ENCODE measurements at regions not wholly inside any gene's neighbourhood (a gene's known extent, or its start where the extent isn't known, plus 50 kb on each side); places are given as distances from the start of the nearest gene placed in this dataset.

DNA sequence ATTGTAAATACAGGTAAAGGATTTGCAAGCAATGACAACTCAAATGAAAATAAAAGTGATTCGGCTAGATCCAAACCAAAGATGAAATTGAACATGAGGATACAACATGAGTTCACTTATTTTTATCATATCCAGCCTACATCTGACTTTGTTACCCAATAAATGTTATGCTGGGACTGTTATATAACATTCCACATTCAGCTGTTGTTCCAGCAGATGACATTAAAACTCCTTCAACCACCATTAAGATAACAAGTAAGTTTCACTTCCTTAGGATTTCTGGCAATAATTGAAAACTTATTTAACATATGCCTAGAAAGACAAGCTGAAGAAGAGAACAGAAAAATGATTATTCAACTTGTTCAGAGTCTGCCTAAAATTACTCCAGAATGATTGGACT is 729.4 kb downstream of the CDH11 start:
- H3K36me3 ChIP-seq: no peaks in the 10 kb centered on the region
- DNase-seq: no peak
- H3K27me3 ChIP-seq: no peaks in the 10 kb centered on the region
- no peaks in the 10 kb centered on the region for H3K9me3 ChIP-seq
- TF ChIP-seq, protein P1, sequence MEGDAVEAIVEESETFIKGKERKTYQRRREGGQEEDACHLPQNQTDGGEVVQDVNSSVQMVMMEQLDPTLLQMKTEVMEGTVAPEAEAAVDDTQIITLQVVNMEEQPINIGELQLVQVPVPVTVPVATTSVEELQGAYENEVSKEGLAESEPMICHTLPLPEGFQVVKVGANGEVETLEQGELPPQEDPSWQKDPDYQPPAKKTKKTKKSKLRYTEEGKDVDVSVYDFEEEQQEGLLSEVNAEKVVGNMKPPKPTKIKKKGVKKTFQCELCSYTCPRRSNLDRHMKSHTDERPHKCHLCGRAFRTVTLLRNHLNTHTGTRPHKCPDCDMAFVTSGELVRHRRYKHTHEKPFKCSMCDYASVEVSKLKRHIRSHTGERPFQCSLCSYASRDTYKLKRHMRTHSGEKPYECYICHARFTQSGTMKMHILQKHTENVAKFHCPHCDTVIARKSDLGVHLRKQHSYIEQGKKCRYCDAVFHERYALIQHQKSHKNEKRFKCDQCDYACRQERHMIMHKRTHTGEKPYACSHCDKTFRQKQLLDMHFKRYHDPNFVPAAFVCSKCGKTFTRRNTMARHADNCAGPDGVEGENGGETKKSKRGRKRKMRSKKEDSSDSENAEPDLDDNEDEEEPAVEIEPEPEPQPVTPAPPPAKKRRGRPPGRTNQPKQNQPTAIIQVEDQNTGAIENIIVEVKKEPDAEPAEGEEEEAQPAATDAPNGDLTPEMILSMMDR (IDR thresholded peaks at IDR 0.05): no peak
- H3K27ac ChIP-seq: peak overlapping the region in 1 of 2 donors; percentile 16
- no peak overlapping the region for H3K4me3 ChIP-seq
- intact Hi-C loops (cut with DNase I; ENCODE audit: low total_unique reads): no loop called here
- H3K4me1 ChIP-seq: peaks cover 0 to 23% (median 12%) of the 10 kb centered on the region in 4 donors

DNA sequence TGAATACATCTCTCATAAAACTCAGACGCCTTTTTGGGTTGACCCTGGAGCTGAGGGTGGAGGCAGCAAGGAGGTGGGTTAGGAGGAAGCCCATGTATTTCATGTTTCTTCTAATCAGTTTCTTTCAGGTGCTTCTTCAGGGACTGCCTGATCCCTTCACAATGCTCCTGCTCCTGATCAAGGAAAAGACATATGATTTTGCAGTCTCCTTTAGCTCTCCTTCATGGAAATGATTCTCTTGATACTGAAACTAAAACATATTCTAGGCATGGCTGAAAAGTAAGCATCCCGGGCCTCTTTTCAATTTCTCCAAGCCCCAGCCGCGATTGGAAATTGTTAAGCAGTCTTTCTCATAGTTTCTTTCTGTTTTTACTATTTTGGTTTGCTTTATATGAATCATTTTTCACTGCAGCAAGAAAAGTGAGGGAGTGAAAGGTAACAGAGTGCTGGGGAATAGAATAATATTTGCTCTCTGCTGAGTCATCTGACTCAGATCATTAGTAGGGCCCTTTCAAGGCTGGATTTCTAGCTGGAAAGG is 730.7 kb downstream of the CDH11 start:
- Histone ChIP-seq H3K27ac (peak overlapping the region; percentile 77 to 82), H3K27me3 (no peaks in the 10 kb centered on the region), H3K4me1 (peaks cover 0 to 23% (median 12%) of the 10 kb centered on the region in 4 donors), H3K4me3 (peak overlapping the region; percentile 20 to 44), H3K36me3 (no peaks in the 10 kb centered on the region), H3K9me3 (no peaks in the 10 kb centered on the region)
- TF ChIP-seq, protein P1 (IDR thresholded peaks at IDR 0.05): no peak
- intact Hi-C loops (cut with DNase I; ENCODE audit: low total_unique reads): no loop called here
- no peak for DNase-seq

DNA sequence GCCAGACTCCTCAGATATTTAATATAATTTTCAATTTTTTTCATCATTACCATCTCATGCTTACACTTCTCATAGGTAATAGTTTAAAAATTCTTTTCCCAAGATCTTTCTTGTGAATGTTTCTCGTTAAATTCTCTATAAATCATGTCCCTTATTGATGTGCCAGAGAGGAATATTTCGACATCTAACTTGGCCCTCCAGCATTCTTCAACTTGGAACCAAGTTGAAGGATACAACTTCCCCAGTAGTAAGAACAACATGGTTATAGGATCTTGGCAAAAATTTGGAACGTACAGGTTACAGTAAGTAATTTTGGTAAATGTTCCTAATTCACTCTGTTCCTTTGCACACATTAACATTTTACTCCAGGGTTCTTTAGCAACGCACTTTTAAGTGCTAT is 731.8 kb downstream of the CDH11 start:
- intact Hi-C loops (cut with DNase I; ENCODE audit: low total_unique reads): no loop called here
- Histone ChIP-seq H3K27ac (peak overlapping the region; percentile 77 to 82), H3K4me3 (no peak overlapping the region), H3K27me3 (no peaks in the 10 kb centered on the region), H3K9me3 (no peaks in the 10 kb centered on the region), H3K4me1 (peaks cover 0 to 23% (median 12%) of the 10 kb centered on the region in 4 donors), H3K36me3 (no peaks in the 10 kb centered on the region)
- TF ChIP-seq, protein P1 (IDR thresholded peaks at IDR 0.05): no peak
- DNase-seq: no peak

DNA sequence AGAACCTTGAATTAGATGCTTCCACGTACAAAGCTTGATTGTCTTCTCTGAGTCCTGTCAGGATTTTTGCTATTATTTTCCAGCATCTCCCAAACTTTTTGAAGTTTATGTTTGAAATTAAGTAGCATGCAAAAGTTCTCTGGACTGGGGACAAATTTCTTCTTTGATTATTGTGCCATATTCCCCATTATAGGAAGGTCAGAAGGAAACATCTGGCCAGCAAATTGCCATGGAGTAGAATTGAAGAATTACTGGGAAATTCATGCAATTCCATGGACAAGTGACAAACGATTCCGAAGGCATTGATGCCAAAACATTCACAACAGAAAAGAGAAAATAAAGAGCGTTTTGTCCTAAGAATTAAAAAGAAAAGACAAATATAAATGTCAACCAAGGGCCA is 737.2 kb downstream of the CDH11 start:
- DNase-seq: no peak
- intact Hi-C loops (cut with DNase I; ENCODE audit: low total_unique reads): no loop called here
- no peaks in the 10 kb centered on the region for H3K36me3 ChIP-seq
- H3K9me3 ChIP-seq: no peaks in the 10 kb centered on the region
- no peak overlapping the region for H3K27ac ChIP-seq
- TF ChIP-seq, protein P1 (IDR thresholded peaks at IDR 0.05): no peak
- no peak overlapping the region for H3K4me3 ChIP-seq
- no peaks in the 10 kb centered on the region for H3K27me3 ChIP-seq
- no peaks in the 10 kb centered on the region for H3K4me1 ChIP-seq

DNA sequence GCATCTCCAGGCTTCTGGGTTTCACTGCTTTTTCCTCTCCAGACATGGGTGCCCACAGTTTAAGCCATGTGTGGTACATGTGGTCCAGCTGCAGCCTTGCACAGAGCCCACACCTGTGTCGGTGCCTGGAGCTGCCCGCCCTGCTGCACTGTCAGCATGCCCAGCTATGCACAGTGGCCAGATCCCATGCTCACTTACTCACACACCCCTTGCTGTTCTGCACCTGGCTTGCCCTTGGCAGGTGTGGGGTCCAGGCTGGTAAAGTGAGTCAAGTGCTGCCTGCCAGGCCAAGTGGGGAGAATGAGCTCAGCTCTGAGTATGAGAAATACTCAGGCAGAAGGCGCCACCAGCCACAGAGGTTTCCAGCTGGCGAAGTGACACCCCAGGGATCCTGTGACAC is 739.9 kb downstream of the CDH11 start:
- Histone ChIP-seq H3K27ac (no peak overlapping the region), H3K4me3 (no peak overlapping the region), H3K27me3 (no peaks in the 10 kb centered on the region), H3K9me3 (no peaks in the 10 kb centered on the region), H3K36me3 (no peaks in the 10 kb centered on the region), H3K4me1 (no peaks in the 10 kb centered on the region)
- intact Hi-C loops (cut with DNase I; ENCODE audit: low total_unique reads): no loop called here
- DNase-seq: no peak
- TF ChIP-seq, protein P1 (IDR thresholded peaks at IDR 0.05): no peak

DNA sequence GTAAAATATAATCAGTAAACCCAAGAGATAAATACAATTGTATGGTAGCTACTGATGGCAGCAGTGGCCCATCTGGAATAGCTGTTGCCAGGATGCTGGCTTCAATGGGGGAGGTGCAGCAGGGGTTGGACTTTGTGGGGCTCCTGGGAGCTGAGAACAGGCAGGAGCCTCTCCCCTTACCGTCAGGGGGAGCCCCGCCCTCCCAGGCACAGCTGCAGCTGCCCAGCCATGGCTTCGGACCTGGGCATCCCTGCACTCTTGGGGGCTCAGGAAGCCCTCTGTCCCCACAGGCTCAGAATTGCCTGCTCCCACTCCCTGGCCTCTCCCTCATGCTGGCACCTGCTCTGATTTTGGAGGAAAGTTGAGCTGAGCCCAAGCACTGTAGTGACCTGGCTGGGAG is 741.1 kb downstream of the CDH11 start:
- TF ChIP-seq, protein P1 (IDR thresholded peaks at IDR 0.05): no peak
- intact Hi-C loops (cut with DNase I; ENCODE audit: low total_unique reads): no loop called here
- no peaks in the 10 kb centered on the region for H3K27me3 ChIP-seq

More for the DNA sequence above, 741.1 kb downstream of the CDH11 start:
- DNase-seq: no peak
- Histone ChIP-seq H3K4me3 (no peak overlapping the region), H3K36me3 (no peaks in the 10 kb centered on the region), H3K9me3 (no peaks in the 10 kb centered on the region), H3K4me1 (peaks cover 0 to 2% (median 0%) of the 10 kb centered on the region in 4 donors), H3K27ac (no peak overlapping the region)

Data from tibial artery (tissue), 4 donors.